ENCODE measurements at regions not wholly inside any gene's neighbourhood (a gene's known extent, or its start where the extent isn't known, plus 50 kb on each side); places are given as distances from the start of the nearest gene placed in this dataset.

DNA sequence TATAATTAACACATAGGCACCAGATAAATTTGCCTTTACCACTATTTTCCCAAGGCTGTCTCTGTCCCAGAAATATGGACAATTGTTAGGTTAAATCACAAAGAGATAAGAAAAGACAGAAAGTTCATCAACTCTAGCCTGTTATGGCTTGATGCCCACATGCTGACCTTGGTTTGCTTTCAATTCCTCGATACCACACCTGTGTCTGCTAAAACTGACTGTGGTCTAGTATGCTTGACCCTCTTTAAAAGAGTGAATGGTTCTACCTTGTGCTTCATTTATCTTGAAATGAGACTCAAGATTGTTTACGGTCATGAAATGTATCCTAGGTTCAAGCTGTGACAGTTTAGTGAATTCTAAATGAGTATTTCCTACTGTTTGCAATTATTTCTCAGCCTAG, 909.0 kb upstream of the LRRTM1 start:
- no peaks in the 10 kb centered on the region for H3K9me2 ChIP-seq (ENCODE audit: low read depth, low read length)
- H3K9ac ChIP-seq (ENCODE audit: low read length), result no peak overlapping the region
- no peaks in the 10 kb centered on the region for H4K20me1 ChIP-seq (ENCODE audit: insufficient read depth, low read length)
- H3K4me1 ChIP-seq (ENCODE audit: insufficient read depth, low read length, severe bottlenecking), result no peaks in the 10 kb centered on the region
- no peaks in the 10 kb centered on the region for H3K36me3 ChIP-seq (ENCODE audit: insufficient read depth, low read length)
- H3K79me2 ChIP-seq (ENCODE audit: insufficient read depth, low read length), result no peaks in the 10 kb centered on the region
- no peaks in the 10 kb centered on the region for H3K27me3 ChIP-seq (ENCODE audit: insufficient read depth, low read length)
- H3K27ac ChIP-seq (ENCODE audit: low read depth, low read length, poor library complexity, severe bottlenecking), result no peak overlapping the region
- no peak overlapping the region for H3K4me2 ChIP-seq (ENCODE audit: low read length)
- no peak for TF ChIP-seq EZH2 (IDR thresholded peaks at IDR 0.05; ENCODE audit: borderline replicate concordance, low read length)
- TF ChIP-seq, protein P1, sequence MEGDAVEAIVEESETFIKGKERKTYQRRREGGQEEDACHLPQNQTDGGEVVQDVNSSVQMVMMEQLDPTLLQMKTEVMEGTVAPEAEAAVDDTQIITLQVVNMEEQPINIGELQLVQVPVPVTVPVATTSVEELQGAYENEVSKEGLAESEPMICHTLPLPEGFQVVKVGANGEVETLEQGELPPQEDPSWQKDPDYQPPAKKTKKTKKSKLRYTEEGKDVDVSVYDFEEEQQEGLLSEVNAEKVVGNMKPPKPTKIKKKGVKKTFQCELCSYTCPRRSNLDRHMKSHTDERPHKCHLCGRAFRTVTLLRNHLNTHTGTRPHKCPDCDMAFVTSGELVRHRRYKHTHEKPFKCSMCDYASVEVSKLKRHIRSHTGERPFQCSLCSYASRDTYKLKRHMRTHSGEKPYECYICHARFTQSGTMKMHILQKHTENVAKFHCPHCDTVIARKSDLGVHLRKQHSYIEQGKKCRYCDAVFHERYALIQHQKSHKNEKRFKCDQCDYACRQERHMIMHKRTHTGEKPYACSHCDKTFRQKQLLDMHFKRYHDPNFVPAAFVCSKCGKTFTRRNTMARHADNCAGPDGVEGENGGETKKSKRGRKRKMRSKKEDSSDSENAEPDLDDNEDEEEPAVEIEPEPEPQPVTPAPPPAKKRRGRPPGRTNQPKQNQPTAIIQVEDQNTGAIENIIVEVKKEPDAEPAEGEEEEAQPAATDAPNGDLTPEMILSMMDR (IDR thresholded peaks at IDR 0.05; ENCODE audit: low read length), result no peak
- no peak overlapping the region for H2AFZ ChIP-seq (ENCODE audit: low read length)
- H3K4me3 ChIP-seq (ENCODE audit: low read depth, low read length, poor library complexity, severe bottlenecking), result no peak overlapping the region
- no peaks in the 10 kb centered on the region for H3F3A ChIP-seq (ENCODE audit: insufficient read depth, low read length)
- H3K9me3 ChIP-seq (ENCODE audit: low read length), result no peaks in the 10 kb centered on the region

DNA sequence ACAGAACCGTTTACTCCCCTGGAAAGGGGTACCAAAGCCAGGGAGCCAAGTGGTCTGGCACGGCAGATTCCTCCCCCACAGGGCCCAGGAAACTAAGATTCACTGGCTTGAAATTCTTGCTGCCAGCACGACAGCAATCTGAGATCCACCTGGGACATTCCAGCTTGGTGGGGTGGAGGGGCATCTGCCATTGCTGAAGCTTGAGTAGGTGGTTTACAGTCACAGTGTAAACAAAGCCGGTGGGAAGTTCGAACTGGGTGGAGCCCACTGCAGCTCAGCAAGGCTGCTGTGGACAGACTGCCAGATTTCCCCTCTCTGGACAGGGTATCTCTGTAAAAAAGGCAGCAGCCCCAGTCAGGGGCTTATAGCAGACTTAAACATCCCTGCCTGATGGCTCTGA, 901.7 kb upstream of the LRRTM1 start:
- H2AFZ ChIP-seq (ENCODE audit: low read length), result no peak overlapping the region
- H3K79me2 ChIP-seq (ENCODE audit: insufficient read depth, low read length), result no peaks in the 10 kb centered on the region
- H4K20me1 ChIP-seq (ENCODE audit: insufficient read depth, low read length), result no peaks in the 10 kb centered on the region
- no peak overlapping the region for H3K27ac ChIP-seq (ENCODE audit: low read depth, low read length, poor library complexity, severe bottlenecking)
- no peaks in the 10 kb centered on the region for H3K4me1 ChIP-seq (ENCODE audit: insufficient read depth, low read length, severe bottlenecking)
- H3K9ac ChIP-seq (ENCODE audit: low read length), result no peak overlapping the region
- H3K9me2 ChIP-seq (ENCODE audit: low read depth, low read length), result no peaks in the 10 kb centered on the region
- H3K27me3 ChIP-seq (ENCODE audit: insufficient read depth, low read length), result no peaks in the 10 kb centered on the region
- H3F3A ChIP-seq (ENCODE audit: insufficient read depth, low read length), result no peaks in the 10 kb centered on the region
- no peak overlapping the region for H3K4me2 ChIP-seq (ENCODE audit: low read length)
- H3K9me3 ChIP-seq (ENCODE audit: low read length), result no peaks in the 10 kb centered on the region
- TF ChIP-seq, protein P1 (IDR thresholded peaks at IDR 0.05; ENCODE audit: low read length), result no peak
- H3K4me3 ChIP-seq (ENCODE audit: low read depth, low read length, poor library complexity, severe bottlenecking), result no peak overlapping the region
- no peaks in the 10 kb centered on the region for H3K36me3 ChIP-seq (ENCODE audit: insufficient read depth, low read length)

DNA sequence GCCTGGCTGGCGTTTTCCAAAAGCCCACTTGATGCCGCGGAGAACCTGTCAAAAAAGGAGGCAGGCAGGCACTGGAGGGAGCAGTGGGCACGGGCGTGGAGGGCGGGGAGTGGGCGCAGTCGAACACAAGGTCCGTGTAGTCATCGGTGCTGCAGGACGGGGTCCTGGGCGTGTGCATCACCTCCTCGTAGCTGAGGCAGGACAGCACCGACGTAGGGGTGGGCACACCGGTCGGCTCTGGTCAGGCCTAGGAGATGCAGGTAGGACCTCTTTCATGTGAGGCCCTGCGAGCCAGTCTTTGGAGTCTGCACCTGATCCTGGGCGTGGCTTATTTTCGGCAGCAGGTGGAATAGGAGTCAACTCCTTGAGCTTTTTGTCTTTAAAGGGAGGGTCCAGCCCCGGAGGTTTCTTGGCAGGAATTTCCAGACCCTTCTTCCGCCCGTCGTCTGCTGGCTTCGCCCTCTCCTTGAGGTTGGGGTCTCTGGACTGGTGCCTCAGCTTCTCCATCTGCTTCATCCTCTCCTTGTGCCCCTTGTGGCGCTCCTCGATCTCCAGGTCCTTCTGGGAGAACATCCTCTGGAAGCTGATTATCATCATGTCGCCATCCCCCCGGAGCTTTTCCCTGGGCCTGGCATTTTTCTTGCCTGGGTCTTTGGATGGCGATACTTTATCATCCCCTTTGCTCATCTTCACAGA, 892.5 kb upstream of the LRRTM1 start:
- H3K4me3 ChIP-seq (ENCODE audit: low read depth, low read length, poor library complexity, severe bottlenecking), result no peak overlapping the region

More for the DNA sequence above, 892.5 kb upstream of the LRRTM1 start:
- Histone ChIP-seq H4K20me1 (ENCODE audit: insufficient read depth, low read length) (no peaks in the 10 kb centered on the region), H3K79me2 (ENCODE audit: insufficient read depth, low read length) (no peaks in the 10 kb centered on the region), H3K9ac (ENCODE audit: low read length) (no peak overlapping the region), H3K4me2 (ENCODE audit: low read length) (no peak overlapping the region), H3K27ac (ENCODE audit: low read depth, low read length, poor library complexity, severe bottlenecking) (no peak overlapping the region), H3K27me3 (ENCODE audit: insufficient read depth, low read length) (no peaks in the 10 kb centered on the region), H2AFZ (ENCODE audit: low read length) (no peak overlapping the region), H3K4me1 (ENCODE audit: insufficient read depth, low read length, severe bottlenecking) (no peaks in the 10 kb centered on the region), H3K36me3 (ENCODE audit: insufficient read depth, low read length) (no peaks in the 10 kb centered on the region), H3K9me2 (ENCODE audit: low read depth, low read length) (no peaks in the 10 kb centered on the region), H3F3A (ENCODE audit: insufficient read depth, low read length) (no peaks in the 10 kb centered on the region), H3K9me3 (ENCODE audit: low read length) (no peaks in the 10 kb centered on the region)
- TF ChIP-seq EZH2 (IDR thresholded peaks at IDR 0.05; ENCODE audit: borderline replicate concordance, low read length), result no peak
- TF ChIP-seq, protein P1 (IDR thresholded peaks at IDR 0.05; ENCODE audit: low read length), result no peak
